HG03108 (cell line): ENCODE measurements at regions not wholly inside any gene's neighbourhood (a gene's known extent, or its start where the extent isn't known, plus 50 kb on each side); places are given as distances from the start of the nearest gene placed in this dataset.
"Not testable (repeated sequence)": the region's sequence is repeated elsewhere in the genome, so short reads cannot be mapped to it uniquely, and the experiment has no call there.

Experiments used
- ATAC-seq: cut with Tn5 transposase; IDR thresholded peaks from one replicate; pipeline ENCODE4 v1.9.1; 2021; ENCODE audit warnings: moderate library complexity; ENCODE audit not compliant: unreplicated experiment

- no peak for ATAC-seq
Measured at GRCh38 chr11:37951996-37952395, 1354.0 kb upstream of the RAG2 start.

GRCh38 chr11:37948258-37948657 is 1350.2 kb upstream of the RAG2 start:
- ATAC-seq = no peak

GRCh38 chr11:37947821-37948220 is 1349.8 kb upstream of the RAG2 start:
- no peak for ATAC-seq

GRCh38 chr11:37946155-37946766 is 1348.2 kb upstream of the RAG2 start:
- ATAC-seq = no peak

GRCh38 chr11:37942081-37942480 is 1344.0 kb upstream of the RAG2 start:
- no peak for ATAC-seq

GRCh38 chr11:37929100-37929653 is 1331.1 kb upstream of the RAG2 start:
- no peak for ATAC-seq

- no peak for ATAC-seq
Measured at GRCh38 chr11:37926772-37927171, 1328.7 kb upstream of the RAG2 start.

- ATAC-seq = no peak
Measured at GRCh38 chr11:37916331-37916730, 1318.3 kb upstream of the RAG2 start.

GRCh38 chr11:37914859-37915258 is 1316.8 kb upstream of the RAG2 start:
- no peak for ATAC-seq

GRCh38 chr11:37908219-37908548 is 1310.1 kb upstream of the RAG2 start:
- no peak for ATAC-seq

- no peak for ATAC-seq
Measured at GRCh38 chr11:37907436-37908218, 1309.6 kb upstream of the RAG2 start.

- no peak for ATAC-seq
Measured at GRCh38 chr11:37905707-37906417, 1307.8 kb upstream of the RAG2 start.

- ATAC-seq = no peak
Measured at GRCh38 chr11:37896016-37896415, 1298.0 kb upstream of the RAG2 start.

- no peak for ATAC-seq
Measured at GRCh38 chr11:37881741-37882140, 1283.7 kb upstream of the RAG2 start.

- no peak for ATAC-seq
Measured at GRCh38 chr11:37861671-37862070, 1263.6 kb upstream of the RAG2 start.

GRCh38 chr11:37858806-37859537 is 1260.9 kb upstream of the RAG2 start:
- not testable (repeated sequence) for ATAC-seq

GRCh38 chr11:37858398-37858797 is 1260.4 kb upstream of the RAG2 start:
- ATAC-seq = no peak

GRCh38 chr11:37857726-37858125 is 1259.7 kb upstream of the RAG2 start:
- ATAC-seq = no peak

GRCh38 chr11:37849706-37850105 is 1251.7 kb upstream of the RAG2 start:
- ATAC-seq = no peak

GRCh38 chr11:37843603-37844002 is 1245.6 kb upstream of the RAG2 start:
- no peak for ATAC-seq

GRCh38 chr11:37841016-37841415 is 1243.0 kb upstream of the RAG2 start:
- no peak for ATAC-seq
